Panc1 (cell line): ENCODE measurements at regions not wholly inside any gene's neighbourhood (a gene's known extent, or its start where the extent isn't known, plus 50 kb on each side); places are given as distances from the start of the nearest gene placed in this dataset.

Experiments used
- ATAC-seq: fragments of 200-7000 bp; cut with Tn5 transposase; 2 replicates; pipeline ENCODE4 v1.9.1; 2020; ENCODE audit warnings: mild to moderate bottlenecking, moderate library complexity
- BruUV-seq: library from RNA; stranded (reverse); fragments of 400-500 nt; replicated peaks from 2 replicates; lab custom pipeline; 2021; lab: Mats Ljungman, UMichigan
- CTCF ChIA-PET: fragments of 300-600 bp; sonication (Branson Sonifier 250); formaldehyde crosslinking; loops from one replicate; lab custom pipeline; 2022; ENCODE audit warnings: antibody characterized with exemption; lab: Charles Lee
- POLR2A ChIA-PET: fragments of 300-600 bp; sonication (Branson Sonifier 250); formaldehyde crosslinking; loops from one replicate; lab custom pipeline; 2022; ENCODE audit warnings: antibody characterized with exemption; lab: Charles Lee
- DNase-seq: peaks from one replicate; pipeline ENCODE4 v3.0.0-alpha.2; 2010; ENCODE audit warnings: low read depth, low spot score
- H3K27ac ChIP-seq: 2 replicates; pipeline ENCODE4 v1.5.1; 2011; ENCODE audit warnings: mild to moderate bottlenecking, low read length, inconsistent platforms
- H3K27me3 ChIP-seq: fragments of 200-500 bp; sonication (Bioruptor generic); 2 replicates; pipeline ENCODE4 v1.6.0; 2014; ENCODE audit warnings: low read length, inconsistent platforms; ENCODE audit not compliant: control insufficient read depth, insufficient read depth
- H3K36me3 ChIP-seq: fragments of 200-500 bp; sonication (Bioruptor generic); 2 replicates; pipeline ENCODE4 v1.5.1; 2014; ENCODE audit warnings: inconsistent platforms, mild to moderate bottlenecking, low read length, moderate library complexity; ENCODE audit not compliant: control insufficient read depth, insufficient read depth
- H3K4me1 ChIP-seq: 2 replicates; pipeline ENCODE4 v1.5.1; 2011; ENCODE audit warnings: inconsistent platforms, mild to moderate bottlenecking, low read length, moderate library complexity; ENCODE audit not compliant: control insufficient read depth, insufficient read depth
- H3K4me3 ChIP-seq, 2 experiments: 2 replicates each; pipeline ENCODE4 v1.5.1; 2011 to 2012; ENCODE audit warnings: low read depth in 2 of 2, low read length in 2 of 2, mild to moderate bottlenecking in 2 of 2, inconsistent platforms in 1 of 2, moderate library complexity in 1 of 2
- H3K9me3 ChIP-seq: fragments of 200-500 bp; sonication (Bioruptor generic); 2 replicates; pipeline ENCODE4 v1.5.1; 2014; ENCODE audit warnings: low read depth, mild to moderate bottlenecking, inconsistent platforms, low read length, moderate library complexity; ENCODE audit not compliant: control insufficient read depth, insufficient read depth
- CTCF ChIP-seq: fragments of 450-650 bp; IDR thresholded peaks from 2 replicates; pipeline ENCODE4 v1.5.1; 2017; ENCODE audit warnings: mild to moderate bottlenecking
- POLR2AphosphoS5 ChIP-seq: IDR thresholded peaks from 2 replicates; pipeline ENCODE4 v1.6.1; 2012; ENCODE audit warnings: mild to moderate bottlenecking, low read depth, low read length, moderate library complexity
- SIN3A ChIP-seq: IDR thresholded peaks from 2 replicates; pipeline ENCODE4 v1.6.1; 2012; ENCODE audit warnings: low read depth, mild to moderate bottlenecking, low read length, moderate library complexity, borderline replicate concordance; ENCODE audit not compliant: insufficient read depth
- TCF7L2 ChIP-seq: IDR thresholded peaks from 2 replicates; pipeline ENCODE4 v1.6.1; 2011; ENCODE audit warnings: mild to moderate bottlenecking, low read depth, low read length, inconsistent platforms
- in situ Hi-C: cut with HindIII; loops from 2 replicates; pipeline ENCODE4 v1.10.0; 2016; ENCODE audit warnings: low sequenced_read_pairs, low pct_unique_long_range_greater_than_20kb
- intact Hi-C: fragments of 100-400 bp; cut with micrococcal nuclease; formaldehyde crosslinking; loops from one replicate; pipeline ENCODE4 v1.10.0; 2022; ENCODE audit not compliant: unreplicated experiment
- TF ChIP-seq, protein P1 (sequence below), 2 experiments: IDR thresholded peaks; 2 replicates each; pipeline ENCODE4 v1.6.1; 2011 to 2012; ENCODE audit warnings: low read depth in 2 of 2, control low read depth in 1 of 2, low read length in 1 of 2, mild to moderate bottlenecking in 1 of 2, moderate library complexity in 1 of 2; ENCODE audit not compliant: insufficient read depth in 1 of 2

DNA sequence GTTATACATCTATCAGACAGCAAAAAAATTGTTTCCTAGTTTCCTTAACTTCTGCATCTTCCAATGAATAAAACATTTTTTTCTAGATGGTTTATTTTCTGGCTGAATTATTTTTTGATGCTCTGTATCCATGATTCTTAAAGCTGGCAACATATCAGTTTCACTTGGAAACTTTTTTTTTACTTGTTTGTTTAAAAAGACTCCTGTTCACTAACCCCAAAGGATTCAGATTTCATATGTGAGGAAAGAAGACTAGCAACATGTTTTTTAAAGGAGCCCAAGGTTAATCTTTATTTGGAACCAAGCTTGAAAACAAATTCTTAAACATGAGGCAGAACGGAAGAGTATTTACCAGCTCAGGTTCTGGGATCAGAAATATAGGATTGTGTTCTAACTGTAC is 632.3 kb downstream of the SLITRK6 start:
- TF ChIP-seq SIN3A (no peak), CTCF (no peak), POLR2AphosphoS5 (no peak), TCF7L2 (no peak)
- TF ChIP-seq, protein P1, sequence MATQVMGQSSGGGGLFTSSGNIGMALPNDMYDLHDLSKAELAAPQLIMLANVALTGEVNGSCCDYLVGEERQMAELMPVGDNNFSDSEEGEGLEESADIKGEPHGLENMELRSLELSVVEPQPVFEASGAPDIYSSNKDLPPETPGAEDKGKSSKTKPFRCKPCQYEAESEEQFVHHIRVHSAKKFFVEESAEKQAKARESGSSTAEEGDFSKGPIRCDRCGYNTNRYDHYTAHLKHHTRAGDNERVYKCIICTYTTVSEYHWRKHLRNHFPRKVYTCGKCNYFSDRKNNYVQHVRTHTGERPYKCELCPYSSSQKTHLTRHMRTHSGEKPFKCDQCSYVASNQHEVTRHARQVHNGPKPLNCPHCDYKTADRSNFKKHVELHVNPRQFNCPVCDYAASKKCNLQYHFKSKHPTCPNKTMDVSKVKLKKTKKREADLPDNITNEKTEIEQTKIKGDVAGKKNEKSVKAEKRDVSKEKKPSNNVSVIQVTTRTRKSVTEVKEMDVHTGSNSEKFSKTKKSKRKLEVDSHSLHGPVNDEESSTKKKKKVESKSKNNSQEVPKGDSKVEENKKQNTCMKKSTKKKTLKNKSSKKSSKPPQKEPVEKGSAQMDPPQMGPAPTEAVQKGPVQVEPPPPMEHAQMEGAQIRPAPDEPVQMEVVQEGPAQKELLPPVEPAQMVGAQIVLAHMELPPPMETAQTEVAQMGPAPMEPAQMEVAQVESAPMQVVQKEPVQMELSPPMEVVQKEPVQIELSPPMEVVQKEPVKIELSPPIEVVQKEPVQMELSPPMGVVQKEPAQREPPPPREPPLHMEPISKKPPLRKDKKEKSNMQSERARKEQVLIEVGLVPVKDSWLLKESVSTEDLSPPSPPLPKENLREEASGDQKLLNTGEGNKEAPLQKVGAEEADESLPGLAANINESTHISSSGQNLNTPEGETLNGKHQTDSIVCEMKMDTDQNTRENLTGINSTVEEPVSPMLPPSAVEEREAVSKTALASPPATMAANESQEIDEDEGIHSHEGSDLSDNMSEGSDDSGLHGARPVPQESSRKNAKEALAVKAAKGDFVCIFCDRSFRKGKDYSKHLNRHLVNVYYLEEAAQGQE (IDR thresholded peaks at IDR 0.05; ENCODE audit: insufficient read depth in 1 of 2, low read depth in 2 of 2, low read length in 1 of 2), result no peak
- no peak for ATAC-seq
- intact Hi-C loops, result no loop called here
- Histone ChIP-seq H3K4me1 (no peaks in the 10 kb centered on the region), H3K36me3 (no peaks in the 10 kb centered on the region; the same call in 1 of the 2 replicates), H3K9me3 (no peaks in the 10 kb centered on the region), H3K4me3 (no peak overlapping the region), H3K27ac (no peak overlapping the region), H3K27me3 (no peaks in the 10 kb centered on the region)
- in situ Hi-C loops, result no loop called here
- BruUV-seq, result no TSS peak
- CTCF ChIA-PET, result no interaction called here
- POLR2A ChIA-PET, result no interaction called here
- DNase-seq, result no peak

DNA sequence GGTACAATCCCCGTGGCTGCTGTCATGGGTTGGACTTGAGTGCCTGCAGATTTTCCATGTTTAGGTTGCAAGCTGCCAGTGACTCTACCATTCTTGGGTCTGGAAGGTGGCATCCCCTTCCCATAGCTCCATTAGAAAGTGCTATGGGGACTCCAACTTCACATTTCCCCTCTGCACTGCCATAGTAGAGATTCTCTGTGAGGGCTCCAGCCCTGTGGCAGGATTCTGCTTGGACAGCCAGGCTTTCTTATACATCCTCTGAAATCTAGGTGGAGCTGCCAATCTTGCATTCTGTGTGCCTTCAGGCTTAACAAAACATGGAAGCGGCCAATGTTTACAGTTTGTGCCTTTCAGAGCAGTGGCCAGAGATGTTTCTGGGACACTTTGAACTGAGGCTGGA is 636.2 kb downstream of the SLITRK6 start:
- no peak for DNase-seq
- BruUV-seq, result no TSS peak
- H3K36me3 ChIP-seq, result no peaks in the 10 kb centered on the region
- TF ChIP-seq, protein P1 (IDR thresholded peaks at IDR 0.05; ENCODE audit: insufficient read depth in 1 of 2, low read depth in 2 of 2, low read length in 1 of 2), result no peak
- TF ChIP-seq SIN3A (no peak), CTCF (no peak), TCF7L2 (no peak), POLR2AphosphoS5 (no peak)
- H3K4me3 ChIP-seq, result no peak overlapping the region
- in situ Hi-C loops (no loop called here), intact Hi-C loops (no loop called here)
- ChIA-PET CTCF (no interaction called here), POLR2A (no interaction called here)
- no peak for ATAC-seq
- H3K9me3 ChIP-seq, result no peaks in the 10 kb centered on the region
- no peak overlapping the region for H3K27ac ChIP-seq
- no peaks in the 10 kb centered on the region for H3K4me1 ChIP-seq
- no peaks in the 10 kb centered on the region for H3K27me3 ChIP-seq
